ENCODE measurements at regions not wholly inside any gene's neighbourhood (a gene's known extent, or its start where the extent isn't known, plus 50 kb on each side); places are given as distances from the start of the nearest gene placed in this dataset.
"Not testable (repeated sequence)": the region's sequence is repeated elsewhere in the genome, so short reads cannot be mapped to it uniquely, and the experiment has no call there.

DNA sequence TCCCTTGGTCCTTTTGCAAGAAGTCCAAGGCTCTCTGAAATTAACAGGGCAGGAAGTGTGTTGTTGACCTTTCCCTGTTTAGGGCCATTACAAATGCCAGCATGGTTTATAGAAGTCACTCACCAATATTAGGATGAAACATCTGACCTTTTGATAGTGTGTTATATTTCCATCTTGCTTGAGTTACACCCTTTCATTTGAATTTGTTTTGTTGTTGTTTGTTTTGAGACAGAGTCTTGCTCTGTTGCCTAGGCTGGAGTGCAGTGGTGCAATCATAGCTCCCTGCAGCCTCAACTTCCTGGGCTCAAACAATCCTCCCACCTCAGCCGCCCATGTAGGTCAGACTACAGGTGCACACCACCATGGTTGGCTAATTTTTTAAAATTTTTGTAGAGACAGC is 241.1 kb upstream of the USP9Y start:
- no peak for DNase-seq

DNA sequence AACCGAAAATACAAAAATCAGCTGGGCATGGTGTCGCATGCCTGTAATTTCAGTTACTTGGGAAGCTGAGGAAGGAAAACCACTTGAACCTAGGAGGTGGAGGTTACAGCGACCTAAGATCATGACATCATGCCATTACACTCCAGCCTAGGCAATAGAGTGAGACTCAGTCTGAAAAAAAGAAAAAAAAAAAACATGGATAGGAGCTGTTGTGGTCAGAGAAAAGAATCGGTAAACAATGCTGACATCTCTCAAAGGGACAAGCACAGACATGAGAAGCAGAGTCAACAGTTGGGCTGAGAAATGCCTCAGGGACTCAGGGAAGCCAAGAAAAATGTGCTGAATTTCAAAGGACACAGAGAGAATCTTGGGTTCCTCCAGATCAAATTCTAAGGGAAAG is 236.9 kb upstream of the USP9Y start:
- no peak for DNase-seq

- DNase-seq: no peak
These were observed 235.3 kb upstream of the USP9Y start for GRCh38 chrY:12465706-12466105.

- no peak for DNase-seq
These were observed 231.9 kb upstream of the USP9Y start for GRCh38 chrY:12469081-12469480.

- no peak for DNase-seq
These were observed 226.6 kb upstream of the USP9Y start for GRCh38 chrY:12474472-12474871.

GRCh38 chrY:12479382-12479781 is 221.6 kb upstream of the USP9Y start:
- peak; percentile 18 to 32 for DNase-seq

DNA sequence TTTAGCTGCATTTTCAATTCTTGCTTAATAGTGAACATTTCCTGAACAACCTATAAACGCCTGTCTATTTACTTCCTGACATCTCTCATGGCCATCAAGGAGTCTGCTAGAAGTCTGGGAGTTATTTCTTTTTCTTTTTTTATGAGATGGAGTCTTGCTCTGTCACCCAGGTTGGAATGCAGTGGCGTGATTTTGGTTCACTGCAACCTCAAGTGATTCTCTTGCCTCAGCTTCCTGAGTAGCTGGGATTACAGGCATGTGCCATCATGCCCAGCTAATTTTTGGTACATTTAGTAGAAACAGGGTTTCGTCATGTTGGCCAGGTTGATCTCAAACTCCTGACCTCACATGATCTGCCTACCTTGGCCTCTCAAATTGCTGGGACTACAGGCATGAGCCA is 217.6 kb upstream of the USP9Y start:
- no peak for DNase-seq

GRCh38 chrY:12490558-12491209 is 210.3 kb upstream of the USP9Y start:
- no peak for DNase-seq

DNA sequence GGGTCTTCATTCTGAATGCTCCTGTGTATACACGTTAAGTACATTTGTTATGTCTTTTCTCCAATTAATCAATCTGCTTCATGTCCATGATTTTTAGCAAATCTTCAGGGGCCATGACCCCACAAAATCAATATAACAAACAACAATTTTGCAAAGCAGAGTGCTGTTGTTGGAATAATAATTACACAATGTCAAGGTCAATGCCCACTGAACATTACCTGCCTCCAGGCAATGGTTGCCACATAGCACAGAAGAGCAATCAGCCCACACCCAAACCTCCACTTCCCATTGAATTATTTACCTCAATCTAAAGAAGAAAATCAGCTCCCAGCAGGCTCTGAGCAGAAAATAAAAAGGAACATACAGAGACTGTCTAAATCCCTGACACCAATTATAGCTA is 208.8 kb upstream of the USP9Y start:
- no peak for DNase-seq

GRCh38 chrY:12496007-12496406 is 205.0 kb upstream of the USP9Y start:
- no peak for DNase-seq

DNA sequence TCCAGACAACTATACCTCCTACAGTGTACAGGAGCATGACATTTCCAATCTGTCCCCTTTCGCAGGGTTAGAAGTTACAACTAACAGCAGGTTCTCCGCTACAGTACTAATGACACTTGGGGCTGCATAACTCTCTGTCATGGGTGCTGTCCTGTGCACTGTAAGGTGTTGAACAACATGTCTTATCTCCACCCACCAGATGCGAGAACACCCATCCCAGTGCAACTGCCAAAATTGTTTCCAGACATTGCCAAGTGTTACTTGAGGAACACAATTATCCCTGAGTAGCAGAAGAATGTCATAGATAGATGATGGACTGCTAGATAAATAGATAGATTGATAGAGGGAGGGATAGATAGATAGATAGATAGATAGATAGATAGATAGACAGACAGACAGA is 200.9 kb upstream of the USP9Y start:
- no peak for DNase-seq

- DNase-seq: not testable (repeated sequence)
These were observed 197.0 kb upstream of the USP9Y start for GRCh38 chrY:12504028-12504427.

DNA sequence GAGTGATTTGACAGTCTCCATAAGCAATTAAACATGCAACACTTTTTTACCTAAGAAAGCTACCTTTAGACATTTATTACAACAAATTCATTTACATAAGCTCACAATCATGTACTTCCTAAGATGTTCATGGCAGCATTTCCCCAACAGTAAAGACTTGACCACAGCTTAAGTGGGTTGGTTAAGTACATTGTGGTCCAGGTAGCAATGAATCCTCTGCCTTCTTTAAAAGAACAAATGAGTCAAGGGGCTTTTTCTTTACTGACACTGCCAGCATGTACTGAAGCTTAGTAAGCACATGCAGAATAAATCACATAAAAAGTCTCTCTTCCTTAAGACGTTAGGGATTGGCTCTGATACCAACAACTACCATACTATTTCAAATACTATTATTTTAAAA is 183.7 kb upstream of the USP9Y start:
- no peak for DNase-seq

DNA sequence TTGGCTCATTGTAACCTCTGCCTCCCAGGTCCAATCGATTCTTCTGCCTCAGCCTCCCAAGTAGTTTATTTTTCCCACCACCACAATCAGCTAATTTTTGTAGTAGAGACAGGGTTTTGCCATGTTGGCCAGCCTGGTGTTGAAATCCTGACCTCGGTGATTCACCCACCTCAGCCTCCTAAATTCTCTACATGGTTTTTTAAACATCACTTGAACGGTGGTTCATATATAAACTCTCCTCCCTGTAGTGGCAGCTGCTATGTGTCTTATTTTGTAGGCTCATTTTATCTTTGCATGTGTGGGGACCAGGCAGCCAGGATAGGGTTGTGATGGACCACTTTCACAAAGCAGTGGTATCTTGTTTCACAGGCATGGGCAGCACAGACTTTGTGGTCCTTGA is 175.8 kb upstream of the USP9Y start:
- no peak for DNase-seq

DNA sequence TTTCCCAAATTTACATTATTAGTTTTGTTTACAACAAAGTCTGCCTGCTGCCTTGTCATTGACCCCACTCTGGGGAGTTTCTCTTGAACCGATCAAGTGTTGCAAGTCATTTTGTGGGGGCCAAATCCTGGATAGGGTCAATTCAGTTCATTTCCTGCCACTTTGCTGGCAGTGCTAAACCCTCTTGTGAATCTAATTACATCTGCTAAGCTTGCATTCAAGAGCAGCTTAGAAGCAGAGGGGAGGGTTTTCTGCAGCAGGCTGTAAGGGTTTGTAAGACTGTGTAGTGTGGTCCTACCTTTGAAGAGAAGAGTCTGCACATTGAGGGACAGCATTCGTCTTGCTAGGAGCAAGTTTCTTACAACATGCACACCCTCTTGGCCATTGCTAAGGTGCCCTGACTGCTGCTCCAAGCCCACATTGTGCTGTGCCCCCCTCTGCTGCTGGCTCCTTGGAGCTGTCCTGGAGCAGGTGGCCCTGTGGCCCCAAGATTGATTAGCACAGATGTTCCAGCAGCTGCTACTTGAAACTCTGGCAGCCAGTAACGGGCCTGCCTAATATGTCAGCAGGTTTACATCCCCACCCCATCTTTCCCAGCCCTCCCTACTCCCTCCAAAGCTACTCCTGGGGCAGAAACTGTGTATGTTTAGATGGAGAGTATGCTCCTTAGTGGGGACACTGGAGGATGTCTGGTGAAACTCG is 174.5 kb upstream of the USP9Y start:
- no peak for DNase-seq

DNA sequence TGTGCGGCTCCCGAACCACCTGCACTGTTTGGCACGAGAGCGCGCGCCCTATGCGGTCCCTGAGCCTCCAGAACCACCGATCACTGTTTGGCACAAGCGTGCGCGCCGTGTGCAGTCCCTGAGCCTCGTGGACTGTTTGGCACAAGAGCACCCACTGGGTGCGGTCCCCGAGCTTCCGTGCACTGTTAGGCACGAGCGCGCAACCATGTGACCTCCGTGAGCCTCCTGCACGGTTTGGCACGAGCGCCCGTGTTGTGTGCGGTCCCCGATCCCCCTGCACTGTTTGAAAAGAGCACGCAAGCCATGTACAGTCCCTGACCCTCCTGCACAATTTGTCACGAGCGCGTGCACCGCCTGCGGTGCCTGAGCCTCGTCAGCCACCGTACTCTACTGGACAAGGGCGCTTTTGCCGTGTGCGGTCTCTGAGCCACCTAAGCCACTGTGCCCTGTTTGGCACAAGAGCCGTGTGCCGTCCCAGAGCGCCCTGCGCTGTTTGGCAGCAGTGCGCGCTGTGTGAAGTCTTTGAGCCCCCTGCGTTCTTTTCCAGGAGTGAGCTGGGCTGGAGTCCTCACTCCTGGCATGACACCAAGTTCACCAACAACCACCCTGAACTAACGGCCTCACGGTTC is 163.7 kb upstream of the USP9Y start:
- DNase-seq: no peak

DNA sequence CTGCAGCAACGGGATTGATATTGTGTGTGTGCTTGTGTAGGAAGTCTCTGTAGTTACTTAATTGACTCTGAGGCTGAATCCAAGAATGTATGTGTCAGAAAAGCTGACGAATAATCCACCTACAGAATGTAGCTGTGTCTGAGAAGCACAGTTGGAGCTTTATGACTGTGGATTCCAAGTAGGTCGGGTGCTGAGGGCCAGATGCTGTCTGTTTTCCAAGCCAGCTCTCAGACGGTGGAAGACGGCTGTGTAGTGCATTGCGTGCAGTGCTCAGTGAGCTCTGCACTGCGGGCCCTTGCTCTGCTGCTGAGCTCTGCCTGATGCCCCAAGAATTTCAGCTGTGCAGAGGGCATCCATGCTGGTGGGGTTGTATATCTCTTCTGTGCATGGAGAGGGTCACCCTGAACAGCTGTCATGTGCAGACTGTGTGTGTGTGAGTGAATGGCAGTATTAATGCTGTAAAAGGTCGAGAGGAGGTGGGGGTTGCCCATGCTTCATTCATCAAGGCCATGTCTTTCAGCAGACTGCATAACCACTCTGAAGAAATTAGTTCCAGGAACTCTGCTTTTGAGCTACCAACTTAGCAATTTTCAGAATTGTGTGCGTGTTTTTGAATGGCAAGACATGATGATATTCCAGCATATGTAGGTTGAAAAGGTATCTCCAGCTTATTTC is 154.1 kb upstream of the USP9Y start:
- DNase-seq: no peak

GRCh38 chrY:12552471-12553283 is 148.4 kb upstream of the USP9Y start:
- DNase-seq: no peak

GRCh38 chrY:12553909-12554308 is 147.1 kb upstream of the USP9Y start:
- no peak for DNase-seq

DNA sequence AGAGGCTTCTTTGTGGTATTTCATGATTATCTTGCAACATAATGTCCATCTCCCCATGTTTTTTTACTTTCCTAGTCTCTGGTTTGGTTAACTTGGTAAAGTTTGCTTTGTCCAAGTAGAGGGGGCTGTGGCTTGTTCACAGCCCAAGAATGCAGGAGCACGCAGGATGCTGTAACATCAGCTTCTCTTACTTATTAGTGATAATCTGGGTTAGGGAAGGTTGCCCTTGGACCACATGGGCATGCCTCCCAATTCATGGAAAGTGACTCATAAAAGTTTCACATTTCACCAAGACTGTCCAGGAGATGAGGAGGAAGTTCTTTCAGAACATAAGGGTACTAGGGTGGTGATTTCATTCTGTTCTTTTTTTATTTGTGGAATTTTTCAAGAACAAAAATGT is 146.0 kb upstream of the USP9Y start:
- DNase-seq: no peak

DNA sequence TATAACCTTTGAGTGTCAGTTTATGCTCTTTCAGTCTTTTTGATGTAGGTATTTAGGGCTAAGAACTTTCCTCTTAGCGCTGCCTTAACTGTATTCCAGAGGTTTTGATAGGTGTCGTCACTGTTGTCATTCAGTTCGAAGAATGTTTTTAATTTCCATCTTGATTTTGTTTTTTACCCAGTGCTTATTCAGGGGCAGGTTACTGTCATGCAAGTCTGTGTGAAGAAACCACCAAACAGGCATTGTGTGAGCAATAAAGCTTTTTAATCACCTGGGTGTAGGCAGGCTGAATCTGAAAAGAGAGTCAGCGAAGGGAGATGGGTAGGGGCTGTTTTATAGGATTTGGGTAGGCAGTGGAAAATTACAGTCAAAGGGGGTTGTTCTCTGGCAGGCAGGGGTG is 142.0 kb upstream of the USP9Y start:
- DNase-seq: peak in 1 of 2 experiments; percentile 12

DNA sequence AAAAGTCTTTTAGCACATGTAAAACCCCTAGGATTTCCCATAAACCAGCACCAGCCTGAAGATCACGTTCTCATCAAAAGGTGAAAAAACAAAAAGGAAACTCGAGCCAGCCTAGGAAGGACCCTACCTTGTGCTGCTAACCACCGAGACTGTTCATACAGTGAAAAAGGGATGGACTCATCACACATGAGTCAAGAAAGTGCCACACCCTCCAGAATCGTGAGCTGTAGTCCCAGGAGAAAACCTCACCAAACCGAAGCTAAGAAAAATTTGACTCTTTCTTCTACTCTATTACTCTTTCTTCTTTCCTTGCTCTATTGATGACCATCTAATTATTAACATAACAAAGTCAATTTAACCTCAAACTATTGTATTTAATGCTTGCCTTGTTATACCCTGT is 124.8 kb upstream of the USP9Y start:
- DNase-seq: no peak
